ENCODE measurements at regions not wholly inside any gene's neighbourhood (a gene's known extent, or its start where the extent isn't known, plus 50 kb on each side); places are given as distances from the start of the nearest gene placed in this dataset.

GRCh38 chr4:16278178-16278577 is 51.9 kb upstream of the TAPT1 start:
- TF ChIP-seq CTCF (IDR thresholded peaks at IDR 0.05; ENCODE audit: borderline replicate concordance, control extremely low read depth, extremely low read depth, insufficient read depth, missing control alignments) = no peak
- DNase-seq (ENCODE audit: low spot score) = no peak
- in situ Hi-C loops (cut with MboI; ENCODE audit: low sequenced_read_pairs, unreplicated experiment) = loop anchor here (25.0 kb wide), 2 partner anchors 634 to 1184 kb away; no protein-coding TSS in a partner anchor

Measured in GM13976 (cell line).